ENCODE measurements at regions not wholly inside any gene's neighbourhood (a gene's known extent, or its start where the extent isn't known, plus 50 kb on each side); places are given as distances from the start of the nearest gene placed in this dataset.

DNA sequence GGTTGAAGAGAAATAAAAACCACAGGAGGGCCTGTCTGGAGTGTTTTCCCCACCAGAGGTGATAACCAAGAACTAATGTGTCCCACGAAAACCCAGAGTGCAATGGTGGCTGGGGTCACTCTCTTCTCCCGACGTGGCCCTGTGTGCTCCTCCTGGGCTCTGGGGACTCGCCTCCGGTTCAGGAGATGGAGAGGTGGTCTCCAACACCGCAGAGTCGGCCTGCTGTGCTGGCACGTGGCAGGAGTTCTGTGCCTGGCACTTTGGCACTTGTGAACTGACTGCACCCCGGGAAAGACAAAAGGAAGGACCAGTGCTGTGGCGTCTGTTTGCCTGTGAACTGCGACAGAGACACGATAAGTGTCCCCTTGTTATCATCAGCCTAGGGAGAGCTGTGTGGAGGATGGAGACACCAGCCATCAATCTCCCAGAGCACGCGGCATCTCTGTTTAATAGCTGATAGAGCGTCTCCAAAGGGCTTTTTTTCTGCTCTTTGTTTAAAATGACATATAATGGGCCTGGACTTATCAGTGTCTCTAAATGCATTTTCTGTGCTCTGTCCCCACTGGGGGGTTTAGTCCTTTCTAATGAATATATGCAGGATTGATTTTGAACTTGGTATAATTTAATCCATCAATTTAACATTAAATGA lies 98.3 kb downstream of the MRPL36 start:
- TF ChIP-seq, protein P1, sequence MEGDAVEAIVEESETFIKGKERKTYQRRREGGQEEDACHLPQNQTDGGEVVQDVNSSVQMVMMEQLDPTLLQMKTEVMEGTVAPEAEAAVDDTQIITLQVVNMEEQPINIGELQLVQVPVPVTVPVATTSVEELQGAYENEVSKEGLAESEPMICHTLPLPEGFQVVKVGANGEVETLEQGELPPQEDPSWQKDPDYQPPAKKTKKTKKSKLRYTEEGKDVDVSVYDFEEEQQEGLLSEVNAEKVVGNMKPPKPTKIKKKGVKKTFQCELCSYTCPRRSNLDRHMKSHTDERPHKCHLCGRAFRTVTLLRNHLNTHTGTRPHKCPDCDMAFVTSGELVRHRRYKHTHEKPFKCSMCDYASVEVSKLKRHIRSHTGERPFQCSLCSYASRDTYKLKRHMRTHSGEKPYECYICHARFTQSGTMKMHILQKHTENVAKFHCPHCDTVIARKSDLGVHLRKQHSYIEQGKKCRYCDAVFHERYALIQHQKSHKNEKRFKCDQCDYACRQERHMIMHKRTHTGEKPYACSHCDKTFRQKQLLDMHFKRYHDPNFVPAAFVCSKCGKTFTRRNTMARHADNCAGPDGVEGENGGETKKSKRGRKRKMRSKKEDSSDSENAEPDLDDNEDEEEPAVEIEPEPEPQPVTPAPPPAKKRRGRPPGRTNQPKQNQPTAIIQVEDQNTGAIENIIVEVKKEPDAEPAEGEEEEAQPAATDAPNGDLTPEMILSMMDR (conservative IDR thresholded peaks at IDR 0.05; ENCODE audit: low read depth, low read length) = no peak
- no peak overlapping the region for H3K4me3 ChIP-seq (ENCODE audit: low read depth, low read length)
- no peak for DNase-seq (ENCODE audit: low read depth)

DNA sequence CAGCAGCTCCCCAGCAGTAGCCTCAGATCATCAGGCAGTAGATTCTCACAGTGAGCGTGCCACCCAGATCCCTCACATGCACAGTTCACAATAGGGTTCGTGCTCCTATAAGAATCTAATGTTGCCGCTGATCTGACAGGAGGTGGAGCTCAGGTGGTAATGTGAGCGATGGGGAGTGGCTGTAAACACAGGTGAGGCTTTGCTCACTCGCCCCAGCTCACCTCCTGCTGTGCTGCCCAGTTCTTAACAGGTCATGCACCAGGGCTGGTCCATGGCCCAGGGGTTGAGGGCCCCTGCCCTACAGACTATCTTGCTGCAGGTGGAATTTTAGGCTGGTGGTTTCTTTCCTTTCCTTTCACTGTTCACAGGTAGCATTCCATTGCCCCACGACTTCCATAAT lies 100.2 kb downstream of the MRPL36 start:
- no peak for DNase-seq (ENCODE audit: low read depth)
- no peak overlapping the region for H3K4me3 ChIP-seq (ENCODE audit: low read depth, low read length)
- TF ChIP-seq, protein P1 (conservative IDR thresholded peaks at IDR 0.05; ENCODE audit: low read depth, low read length) = no peak

- no peak overlapping the region for H3K4me3 ChIP-seq (ENCODE audit: low read depth, low read length)
- no peak for DNase-seq (ENCODE audit: low read depth)
- TF ChIP-seq, protein P1 (conservative IDR thresholded peaks at IDR 0.05; ENCODE audit: low read depth, low read length) = no peak
Observed at GRCh38 chr5:1698589-1699316, 100.9 kb downstream of the MRPL36 start.

DNA sequence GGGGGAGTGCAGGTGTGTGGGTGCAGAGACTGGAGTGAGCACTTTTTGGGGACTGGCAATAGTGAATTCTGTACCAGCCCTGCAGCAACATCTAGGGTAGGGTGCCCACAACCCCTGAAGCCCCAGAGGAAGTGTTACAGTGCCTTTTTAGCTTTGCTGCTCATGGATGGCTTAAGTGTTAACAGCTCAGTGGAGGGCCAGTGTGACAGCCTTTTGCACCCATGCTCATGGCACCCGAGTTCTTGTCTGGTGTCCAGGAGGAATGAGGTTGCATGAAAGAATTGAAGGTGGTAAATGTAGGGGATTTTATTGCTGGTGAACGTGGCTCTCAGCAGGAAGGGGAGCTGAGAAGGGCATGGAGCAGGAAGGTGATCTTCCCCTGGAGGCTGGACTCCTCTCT lies 107.3 kb downstream of the MRPL36 start:
- H3K4me3 ChIP-seq (ENCODE audit: low read depth, low read length) = no peak overlapping the region
- TF ChIP-seq, protein P1 (conservative IDR thresholded peaks at IDR 0.05; ENCODE audit: low read depth, low read length) = no peak
- no peak for DNase-seq (ENCODE audit: low read depth)

DNA sequence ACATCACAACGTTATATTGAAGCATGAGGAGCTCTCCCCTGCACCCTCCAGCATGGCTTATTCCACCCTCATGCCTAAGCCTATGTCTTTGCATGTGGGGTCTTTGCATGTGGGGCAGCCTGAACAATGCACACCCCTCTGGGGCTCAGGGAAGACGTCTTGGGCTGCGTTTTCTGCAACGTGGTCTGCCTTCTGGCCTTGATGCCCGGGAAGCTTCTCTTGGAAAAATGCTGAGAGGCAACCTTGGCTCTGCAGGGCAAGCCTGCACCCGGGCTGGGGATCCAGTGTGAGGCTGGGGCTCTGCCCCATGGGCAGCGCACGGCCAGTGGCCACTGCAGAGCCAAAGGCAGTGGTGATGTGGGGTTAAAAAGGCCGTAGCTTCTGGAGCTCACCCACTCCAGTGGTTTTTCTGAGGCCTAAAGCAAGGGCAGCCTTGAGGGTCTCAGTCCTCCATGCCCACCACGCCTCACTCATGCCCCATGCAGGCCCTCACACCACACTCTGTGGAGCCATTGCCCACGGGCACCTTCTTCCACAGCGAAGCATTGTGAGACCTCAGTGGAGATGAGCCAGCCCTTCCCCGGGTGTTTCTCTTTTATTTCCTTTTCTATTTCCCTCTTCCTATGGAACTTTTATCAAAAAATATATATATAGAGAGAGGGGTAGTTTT lies 112.2 kb downstream of the MRPL36 start:
- DNase-seq (ENCODE audit: low read depth) = no peak
- no peak overlapping the region for H3K4me3 ChIP-seq (ENCODE audit: low read depth, low read length)
- TF ChIP-seq, protein P1 (conservative IDR thresholded peaks at IDR 0.05; ENCODE audit: low read depth, low read length) = no peak

DNA sequence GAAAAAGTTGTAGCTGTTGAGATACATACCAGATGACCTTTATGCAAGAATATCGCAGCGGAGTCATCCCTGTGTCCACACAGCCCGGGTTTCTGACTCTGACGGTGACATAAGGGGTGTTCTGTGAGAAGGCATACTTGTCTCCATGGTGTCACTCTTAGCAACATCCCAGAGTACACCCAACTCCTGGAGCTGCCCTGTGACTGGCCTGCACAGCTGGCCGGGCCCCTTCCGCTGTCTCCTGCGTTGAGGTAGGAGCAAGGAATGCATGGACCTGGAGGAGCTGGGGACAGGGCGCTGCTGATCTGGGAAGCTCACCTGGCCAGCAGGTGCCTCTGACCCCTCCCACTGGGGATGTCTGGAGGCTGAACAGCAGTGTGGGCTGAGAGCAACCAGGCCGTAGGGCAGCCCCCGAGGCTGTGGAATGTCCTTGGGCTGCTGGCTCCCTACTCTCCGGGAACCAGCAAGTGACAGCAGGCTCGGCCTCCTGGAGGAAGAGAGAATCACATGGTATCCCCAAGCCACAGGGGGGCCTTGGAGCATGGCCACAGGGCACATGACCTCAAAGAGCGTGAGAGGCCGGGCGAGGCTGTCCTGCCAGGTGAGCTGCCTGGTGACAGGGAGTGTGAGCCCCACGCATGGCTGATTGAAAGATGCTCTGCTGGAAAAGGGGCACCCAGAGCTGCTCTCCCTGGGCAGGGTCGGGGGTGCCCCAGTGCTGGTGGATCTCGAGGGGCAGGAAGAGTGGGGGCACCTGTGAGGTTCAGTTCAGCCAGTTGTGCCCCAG lies 113.4 kb downstream of the MRPL36 start:
- no peak overlapping the region for H3K4me3 ChIP-seq (ENCODE audit: low read depth, low read length)

More for the DNA sequence above, 113.4 kb downstream of the MRPL36 start:
- TF ChIP-seq, protein P1 (conservative IDR thresholded peaks at IDR 0.05; ENCODE audit: low read depth, low read length) = no peak
- DNase-seq (ENCODE audit: low read depth) = no peak
